ENCODE measurements at regions not wholly inside any gene's neighbourhood (a gene's known extent, or its start where the extent isn't known, plus 50 kb on each side); places are given as distances from the start of the nearest gene placed in this dataset.
"Not testable (repeated sequence)": the region's sequence is repeated elsewhere in the genome, so short reads cannot be mapped to it uniquely, and the experiment has no call there.

GRCh38 chr16:29257419-29258336 is 148.8 kb downstream of the NPIPB11 start:
- not testable (repeated sequence) for DNase-seq

GRCh38 chr16:29256501-29256981 is 150.0 kb downstream of the NPIPB11 start:
- no peak for DNase-seq

GRCh38 chr16:29255957-29256356 is 150.6 kb downstream of the NPIPB11 start:
- not testable (repeated sequence) for DNase-seq

GRCh38 chr16:29255496-29255796 is 151.1 kb downstream of the NPIPB11 start:
- DNase-seq, result not testable (repeated sequence)

- no peak for DNase-seq
Observed at GRCh38 chr16:29254676-29255495, 151.6 kb downstream of the NPIPB11 start.

GRCh38 chr16:29253716-29254590 is 152.6 kb downstream of the NPIPB11 start:
- DNase-seq, result not testable (repeated sequence)

- not testable (repeated sequence) for DNase-seq
Observed at GRCh38 chr16:29253066-29253590, 153.4 kb downstream of the NPIPB11 start.

GRCh38 chr16:29252311-29252710 is 154.2 kb downstream of the NPIPB11 start:
- not testable (repeated sequence) for DNase-seq

GRCh38 chr16:29251571-29252011 is 154.9 kb downstream of the NPIPB11 start:
- not testable (repeated sequence) for DNase-seq

GRCh38 chr16:29250923-29251434 is 155.5 kb downstream of the NPIPB11 start:
- DNase-seq, result not testable (repeated sequence)

GRCh38 chr16:29250469-29250868 is 156.0 kb downstream of the NPIPB11 start:
- DNase-seq, result not testable (repeated sequence)

GRCh38 chr16:29248940-29249318 is 157.6 kb downstream of the NPIPB11 start:
- DNase-seq, result not testable (repeated sequence)

GRCh38 chr16:29248306-29248939 is 158.1 kb downstream of the NPIPB11 start:
- DNase-seq, result not testable (repeated sequence)

GRCh38 chr16:29246091-29246490 is 160.4 kb downstream of the NPIPB11 start:
- not testable (repeated sequence) for DNase-seq

- DNase-seq, result no peak
Observed at GRCh38 chr16:29237971-29238370, 168.5 kb downstream of the NPIPB11 start.

GRCh38 chr16:29237495-29237894 is 169.0 kb downstream of the NPIPB11 start:
- not testable (repeated sequence) for DNase-seq

GRCh38 chr16:29237023-29237422 is 169.5 kb downstream of the NPIPB11 start:
- not testable (repeated sequence) for DNase-seq

- not testable (repeated sequence) for DNase-seq
Observed at GRCh38 chr16:29235836-29236370, 170.6 kb downstream of the NPIPB11 start.

- not testable (repeated sequence) for DNase-seq
Observed at GRCh38 chr16:29234536-29235275, 171.8 kb downstream of the NPIPB11 start.

- not testable (repeated sequence) for DNase-seq
Observed at GRCh38 chr16:29233705-29234404, 172.7 kb downstream of the NPIPB11 start.

Measured in activated T-cell treated with anti-CD3 and anti-CD28 coated beads for 4 hours (primary cell).